Motor neuron (in vitro differentiated cells): ENCODE measurements at regions not wholly inside any gene's neighbourhood (a gene's known extent, or its start where the extent isn't known, plus 50 kb on each side); places are given as distances from the start of the nearest gene placed in this dataset.
"Not testable (repeated sequence)": the region's sequence is repeated elsewhere in the genome, so short reads cannot be mapped to it uniquely, and the experiment has no call there.

Source experiments
- ATAC-seq, 8 experiments: fragments of 200-7000 bp; cut with Tn5 transposase; replicated peaks in 6 of 8; 2 replicates each; pipeline ENCODE4 v1.8.0; 2021; ENCODE audit warnings: mild to moderate bottlenecking in 8 of 8, moderate library complexity in 8 of 8
- H3K27ac ChIP-seq, 2 donors: fragments of 250-450 bp; sonication (Bioruptor Pico); 2 replicates each; pipeline ENCODE4 v1.9.0; 2021; ENCODE audit warnings: antibody characterized with exemption in 2 of 2, mild to moderate bottlenecking in 2 of 2, moderate library complexity in 1 of 2
- H3K4me1 ChIP-seq, 2 donors: fragments of 250-450 bp; sonication (Bioruptor Pico); replicated peaks in 1 of 2; 2 replicates each; pipeline ENCODE4 v1.6.1; 2021; ENCODE audit warnings: antibody characterized with exemption in 2 of 2, mild to moderate bottlenecking in 2 of 2, moderate library complexity in 1 of 2
- H3K4me3 ChIP-seq, 5 donors: fragments of 250-450 bp; sonication (Bioruptor Pico); 2 replicates each; pipeline ENCODE4 v1.9.0; 2021; ENCODE audit warnings: antibody characterized with exemption in 5 of 5, mild to moderate bottlenecking in 5 of 5, moderate library complexity in 4 of 5
- WGBS, 10 experiments: fragments of 450-650 bp; shearing (Covaris generic); methylation state at CpG; one replicate each; pipeline ENCODE4 v1.0.0; 2022; 5-methylcytosine and 5-hydroxymethylcytosine counted together
- in situ Hi-C, 9 experiments: fragments of 400-800 bp; cut with MboI; loops; one replicate each; pipeline ENCODE4 v1.15.0; 2021; ENCODE audit warnings: low sequenced_read_pairs in 9 of 9, low pct_unique_long_range_greater_than_20kb in 2 of 9; ENCODE audit not compliant: unreplicated experiment in 9 of 9

DNA sequence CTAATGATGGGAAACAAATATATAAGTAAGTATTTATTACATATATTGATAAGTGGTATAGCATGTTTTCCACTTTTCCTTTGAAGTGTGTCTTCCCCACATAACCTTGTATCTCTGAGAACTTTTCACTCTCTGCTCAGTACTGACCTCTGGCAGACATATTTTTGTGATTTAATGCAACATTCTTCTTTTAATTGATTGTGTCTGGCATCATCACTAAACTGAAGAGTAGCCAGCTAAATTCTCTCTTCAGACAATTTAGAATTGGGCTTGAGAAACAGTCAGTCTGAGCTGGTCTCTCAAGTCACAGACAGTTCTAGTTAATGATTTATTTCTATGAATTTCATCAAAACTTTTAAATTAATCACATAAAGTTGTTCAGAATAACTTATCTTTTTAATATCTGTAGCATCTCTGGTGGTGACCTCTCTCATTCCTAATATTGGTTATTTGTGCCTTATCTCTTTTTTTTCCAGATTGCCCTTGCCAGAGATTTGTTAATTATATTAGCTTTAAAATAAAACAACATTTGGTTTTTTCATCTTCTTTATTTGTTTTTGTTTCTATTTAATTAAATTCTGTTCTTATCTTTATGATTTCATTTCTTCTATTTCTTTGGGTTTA is 230.0 kb upstream of the VLDLR start:
- in situ Hi-C loops = loop anchor here in 1 of 9 experiments (25.0 kb wide), 1 partner anchor 104 kb away; no protein-coding TSS in a partner anchor
- ATAC-seq, H3K4me1 ChIP-seq, H3K4me3 ChIP-seq, H3K27ac ChIP-seq: not testable (repeated sequence)

GRCh38 chr9:2394087-2394741 is 227.4 kb upstream of the VLDLR start:
- not testable (repeated sequence) for ATAC-seq, H3K4me1 ChIP-seq, H3K27ac ChIP-seq, H3K4me3 ChIP-seq
- in situ Hi-C loops = loop anchor here in 1 of 9 experiments (25.0 kb wide), 1 partner anchor 107 kb away; no protein-coding TSS in a partner anchor

- Histone ChIP-seq H3K4me1 (no peaks in the 10 kb centered on the region), H3K4me3 (no peak overlapping the region), H3K27ac (no peak overlapping the region)
- ATAC-seq = peak in 3 of 8 experiments; percentile 73 to 94 (median 92)
- WGBS, 10 experiments = 0 to 100% (median 80%) methylated on average over 1 to 2 of the region's 2 CpGs; no CpG with 5 or more reads in 1 of the 10 experiments
- in situ Hi-C loops = loop anchor here in 1 of 9 experiments (25.0 kb wide), 1 partner anchor 109 kb away; no protein-coding TSS in a partner anchor
Observed at GRCh38 chr9:2395814-2396612, 225.6 kb upstream of the VLDLR start.

GRCh38 chr9:2396622-2397285 is 224.8 kb upstream of the VLDLR start:
- WGBS, 10 experiments = 50 to 56% methylated on average over 1 of the region's 1 CpG; no CpG with 5 or more reads in 8 of the 10 experiments
- Histone ChIP-seq H3K27ac (no peak overlapping the region), H3K4me1 (no peaks in the 10 kb centered on the region), H3K4me3 (no peak overlapping the region)
- in situ Hi-C loops = loop anchor here in 1 of 9 experiments (25.0 kb wide), 1 partner anchor 109 kb away; no protein-coding TSS in a partner anchor
- ATAC-seq = peak in 3 of 8 experiments; percentile 83 to 96 (median 85)

- ATAC-seq, H3K4me3 ChIP-seq, H3K4me1 ChIP-seq, H3K27ac ChIP-seq: not testable (repeated sequence)
- in situ Hi-C loops = loop anchor here in 1 of 9 experiments (25.0 kb wide), 1 partner anchor 111 kb away; no protein-coding TSS in a partner anchor
Observed at GRCh38 chr9:2397875-2398274, 223.7 kb upstream of the VLDLR start.

DNA sequence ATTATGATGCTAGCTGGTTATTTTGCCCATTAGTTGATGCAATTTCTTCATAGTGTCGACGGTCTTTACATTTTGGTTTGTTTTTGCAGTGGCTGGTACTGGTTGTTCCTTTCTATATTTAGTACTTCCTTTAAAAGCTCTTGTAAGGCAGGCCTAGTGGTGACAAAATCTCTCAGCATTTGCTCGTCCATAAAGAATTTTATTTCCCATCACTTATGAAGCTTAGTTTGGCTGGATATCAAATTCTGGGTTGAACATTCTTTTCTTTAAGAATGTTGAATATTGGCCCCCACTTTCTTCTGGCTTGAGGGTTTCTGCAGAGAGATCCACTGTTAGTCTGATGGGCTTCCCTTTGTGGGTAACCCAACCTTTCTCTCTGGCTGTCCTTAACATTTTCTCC is 219.8 kb upstream of the VLDLR start:
- in situ Hi-C loops, H3K27ac ChIP-seq, H3K4me3 ChIP-seq, ATAC-seq, H3K4me1 ChIP-seq: not testable (repeated sequence)
- 56 to 100% (median 78%) methylated on average over 3 of the region's 3 CpGs for WGBS, 10 experiments

- Histone ChIP-seq H3K4me3 (no peak overlapping the region), H3K4me1 (no peaks in the 10 kb centered on the region), H3K27ac (no peak overlapping the region)
- WGBS, 10 experiments = 14 to 60% (median 25%) methylated on average over 1 of the region's 1 CpG; no CpG with 5 or more reads in 5 of the 10 experiments
- in situ Hi-C loops = no loop called here
- peak in 2 of 8 experiments; percentile 76 to 85 for ATAC-seq
Observed at GRCh38 chr9:2403701-2404100, 217.9 kb upstream of the VLDLR start.

- H3K4me3 ChIP-seq = no peak overlapping the region
- WGBS, 10 experiments = 80 to 100% (median 100%) methylated on average over 1 to 4 of the region's 12 CpGs; no CpG with 5 or more reads in 3 of the 10 experiments
- in situ Hi-C loops = no loop called here
- no peak for ATAC-seq
- no peak overlapping the region for H3K27ac ChIP-seq
- peaks cover 0 to under 1% of the 10 kb centered on the region in 2 donors for H3K4me1 ChIP-seq
Observed at GRCh38 chr9:2406252-2406651, 215.3 kb upstream of the VLDLR start.

GRCh38 chr9:2407450-2407849 is 214.1 kb upstream of the VLDLR start:
- Histone ChIP-seq H3K4me3 (no peak overlapping the region), H3K27ac (no peak overlapping the region), H3K4me1 (peaks cover 7 to 10% of the 10 kb centered on the region in 2 donors)
- WGBS, 10 experiments = 91 to 100% (median 100%) methylated on average over 1 to 7 of the region's 7 CpGs; no CpG with 5 or more reads in 5 of the 10 experiments
- no peak for ATAC-seq
- in situ Hi-C loops = no loop called here

GRCh38 chr9:2411459-2412215 is 209.9 kb upstream of the VLDLR start:
- peak in 4 of 8 experiments; percentile 13 to 80 (median 50) for ATAC-seq
- in situ Hi-C loops = no loop called here
- 42 to 79% (median 62%) methylated on average over 4 to 8 of the region's 8 CpGs for WGBS, 10 experiments
- H3K27ac ChIP-seq = no peak overlapping the region
- peaks cover 12 to 14% of the 10 kb centered on the region in 2 donors for H3K4me1 ChIP-seq
- H3K4me3 ChIP-seq = no peak overlapping the region

DNA sequence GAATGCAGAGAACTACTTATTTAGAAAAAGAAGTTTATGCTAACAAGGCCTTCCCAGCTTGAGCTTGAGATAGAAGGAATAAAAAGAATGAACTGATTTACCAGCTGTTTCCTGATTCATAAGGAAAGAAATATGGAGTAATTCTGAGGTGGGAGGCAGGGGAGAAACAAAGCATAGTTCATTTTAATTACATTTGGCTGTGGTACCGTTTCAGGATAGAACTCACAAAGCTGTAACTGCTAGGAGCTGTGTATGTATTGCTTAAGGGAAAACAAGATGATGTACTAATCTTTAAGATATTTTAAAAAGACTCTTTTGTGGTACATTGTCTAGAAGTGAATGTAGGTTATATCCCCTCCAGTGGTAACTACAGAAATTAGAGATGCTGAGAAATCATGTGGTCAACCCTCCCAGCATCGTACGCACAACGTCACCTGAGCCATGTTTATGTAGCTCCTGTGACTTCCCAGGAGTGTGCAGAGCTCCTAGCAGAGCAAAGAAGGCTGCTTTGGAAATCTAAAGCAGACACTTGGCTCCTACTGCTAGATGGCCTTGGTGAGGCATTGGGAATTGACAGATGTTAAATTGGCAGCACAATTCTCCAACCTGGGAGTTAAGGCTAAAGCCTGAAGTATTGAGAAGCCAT is 208.3 kb upstream of the VLDLR start:
- H3K4me3 ChIP-seq = no peak overlapping the region
- in situ Hi-C loops = no loop called here
- peak in 1 of 8 experiments; percentile 31 for ATAC-seq
- peaks cover 19 to 20% of the 10 kb centered on the region in 2 donors for H3K4me1 ChIP-seq
- H3K27ac ChIP-seq = no peak overlapping the region
- 0 to 80% (median 60%) methylated on average over 1 to 4 of the region's 4 CpGs; no CpG with 5 or more reads in 1 of the 10 experiments for WGBS, 10 experiments

DNA sequence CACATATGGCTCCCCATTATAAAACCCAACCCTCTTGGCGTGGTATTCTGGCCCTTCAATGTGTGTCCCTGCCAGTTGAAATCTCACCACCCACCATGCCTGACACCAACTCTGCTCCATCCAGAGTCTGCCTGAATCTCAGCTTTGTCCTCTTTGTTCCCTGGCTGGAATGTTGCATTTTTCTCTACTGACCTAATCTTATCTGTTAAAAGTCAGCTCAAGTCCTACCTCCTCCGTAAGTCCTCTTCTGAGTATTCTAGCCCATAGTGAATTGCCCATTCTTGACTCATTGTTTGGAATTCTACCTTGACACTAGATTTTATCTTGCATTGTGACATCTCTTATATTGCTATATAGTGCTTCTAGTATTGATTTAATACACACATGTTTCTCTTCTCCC is 207.1 kb upstream of the VLDLR start:
- Histone ChIP-seq H3K4me1 (peaks cover 29 to 30% of the 10 kb centered on the region in 2 donors), H3K4me3 (no peak overlapping the region), H3K27ac (no peak overlapping the region)
- in situ Hi-C loops = no loop called here
- no peak for ATAC-seq
- WGBS, 10 experiments = 20 to 100% (median 100%) methylated on average over 1 to 2 of the region's 2 CpGs; no CpG with 5 or more reads in 2 of the 10 experiments
